WTC11 (cell line): ENCODE measurements at regions not wholly inside any gene's neighbourhood (a gene's known extent, or its start where the extent isn't known, plus 50 kb on each side); places are given as distances from the start of the nearest gene placed in this dataset.

Source experiments
- ATAC-seq: fragments of 200-7000 bp; cut with Tn5 transposase; 2 replicates; pipeline ENCODE4 v1.10.0; 2021; ENCODE audit warnings: mild to moderate bottlenecking, moderate library complexity
- CTCF ChIA-PET: fragments of 300-600 bp; sonication (Branson Sonifier 250); formaldehyde crosslinking; loops from one replicate; lab custom pipeline; 2021; ENCODE audit warnings: antibody characterized with exemption; lab: Charles Lee
- POLR2A ChIA-PET: fragments of 350-600 bp; sonication (Branson Sonifier 250); formaldehyde crosslinking; loops from one replicate; lab custom pipeline; 2021; ENCODE audit warnings: antibody characterized with exemption; lab: Charles Lee
- DNase-seq: peaks from one replicate; pipeline ENCODE4 v3.0.0; 2021; ENCODE audit warnings: low spot score
- H3K27ac Mint-ChIP-seq: 2 replicates; pipeline ENCODE4 v1.8.0; 2021; ENCODE audit warnings: mixed read lengths
- H3K27me3 Mint-ChIP-seq: 2 replicates; pipeline ENCODE4 v1.8.0; 2021; ENCODE audit warnings: low read depth, mild to moderate bottlenecking, moderate library complexity, mixed read lengths
- H3K36me3 Mint-ChIP-seq: 2 replicates; pipeline ENCODE4 v1.8.0; 2021; ENCODE audit warnings: mixed read lengths
- H3K4me1 Mint-ChIP-seq: 2 replicates; pipeline ENCODE4 v1.8.0; 2022; ENCODE audit warnings: mixed read lengths
- H3K4me3 Mint-ChIP-seq: 2 replicates; pipeline ENCODE4 v1.8.0; 2021; ENCODE audit warnings: mild to moderate bottlenecking, moderate library complexity, mixed read lengths
- H3K9me3 Mint-ChIP-seq: 2 replicates; pipeline ENCODE4 v1.8.0; 2021; ENCODE audit warnings: mixed read lengths
- ATF3 ChIP-seq: sonication (generic); formaldehyde crosslinking; conservative IDR thresholded peaks from 2 replicates; pipeline ENCODE4 v1.8.1; 2022; ENCODE audit warnings: mild to moderate bottlenecking, missing genetic modification reagents
- ATF6 ChIP-seq: sonication (generic); formaldehyde crosslinking; IDR thresholded peaks from 2 replicates; pipeline ENCODE4 v1.8.1; 2023; ENCODE audit warnings: mild to moderate bottlenecking, missing genetic modification reagents
- CBFB ChIP-seq: sonication (generic); formaldehyde crosslinking; IDR thresholded peaks from 2 replicates; pipeline ENCODE4 v1.8.1; 2022; ENCODE audit warnings: mild to moderate bottlenecking, low read depth, missing genetic modification reagents
- E2F4 ChIP-seq: sonication (generic); formaldehyde crosslinking; IDR thresholded peaks from 2 replicates; pipeline ENCODE4 v1.8.1; 2022; ENCODE audit warnings: low read depth, mild to moderate bottlenecking, moderate library complexity, missing genetic modification reagents, borderline replicate concordance
- EMX1 ChIP-seq: fragments of 250-450 bp; sonication (Bioruptor Pico); IDR thresholded peaks from 2 replicates; pipeline ENCODE4 v1.8.0; 2021; ENCODE audit warnings: mild to moderate bottlenecking
- FOXJ3 ChIP-seq: sonication (generic); formaldehyde crosslinking; IDR thresholded peaks from 2 replicates; pipeline ENCODE4 v1.9.0; 2021; ENCODE audit warnings: missing genetic modification reagents, mild to moderate bottlenecking, borderline replicate concordance
- FOXP4 ChIP-seq: sonication (generic); formaldehyde crosslinking; IDR thresholded peaks from 2 replicates; pipeline ENCODE4 v1.8.0; 2022; ENCODE audit warnings: mild to moderate bottlenecking, missing genetic modification reagents
- HMGA2 ChIP-seq: fragments of 250-450 bp; sonication (Bioruptor Pico); IDR thresholded peaks from 2 replicates; pipeline ENCODE4 v1.4.0; 2021; ENCODE audit warnings: mild to moderate bottlenecking, moderate library complexity
- KAT7 ChIP-seq: sonication (generic); formaldehyde crosslinking; IDR thresholded peaks from 2 replicates; pipeline ENCODE4 v1.8.1; 2023; ENCODE audit warnings: missing genetic modification reagents, mild to moderate bottlenecking, borderline replicate concordance
- NFATC4 ChIP-seq: fragments of 250-450 bp; sonication (Bioruptor Pico); IDR thresholded peaks from 2 replicates; pipeline ENCODE4 v1.9.0; 2021; ENCODE audit warnings: mild to moderate bottlenecking
- PRDM15 ChIP-seq: sonication (generic); formaldehyde crosslinking; IDR thresholded peaks from 2 replicates; pipeline ENCODE4 v1.8.0; 2022; ENCODE audit warnings: missing genetic modification reagents
- RORB ChIP-seq: fragments of 250-450 bp; sonication (Bioruptor Pico); IDR thresholded peaks from 2 replicates; pipeline ENCODE4 v1.9.0; 2021; ENCODE audit warnings: mild to moderate bottlenecking
- SP1 ChIP-seq: sonication (generic); formaldehyde crosslinking; conservative IDR thresholded peaks from 2 replicates; pipeline ENCODE4 v1.8.1; 2022; ENCODE audit warnings: missing genetic modification reagents
- TCF7 ChIP-seq: sonication (generic); formaldehyde crosslinking; IDR thresholded peaks from 2 replicates; pipeline ENCODE4 v1.8.0; 2022; ENCODE audit warnings: mild to moderate bottlenecking, low read depth, missing genetic modification reagents, moderate library complexity
- TEAD4 ChIP-seq: sonication (generic); formaldehyde crosslinking; IDR thresholded peaks from 2 replicates; pipeline ENCODE4 v1.8.0; 2022; ENCODE audit warnings: mild to moderate bottlenecking, missing genetic modification reagents
- ZNF219 ChIP-seq: sonication (generic); formaldehyde crosslinking; IDR thresholded peaks from 2 replicates; pipeline ENCODE4 v1.8.0; 2023; ENCODE audit warnings: missing genetic modification reagents, mild to moderate bottlenecking, borderline replicate concordance
- ZNF317 ChIP-seq: sonication (generic); formaldehyde crosslinking; IDR thresholded peaks from 2 replicates; pipeline ENCODE4 v1.8.1; 2023; ENCODE audit warnings: low read depth, mild to moderate bottlenecking, moderate library complexity, missing genetic modification reagents, borderline replicate concordance
- ZNF671 ChIP-seq: fragments of 250-450 bp; sonication (Bioruptor Pico); IDR thresholded peaks from 2 replicates; pipeline ENCODE4 v1.8.0; 2021; ENCODE audit warnings: mild to moderate bottlenecking
- TF ChIP-seq, protein P1 (sequence below): fragments of 250-450 bp; sonication (Bioruptor Pico); IDR thresholded peaks from 2 replicates; pipeline ENCODE4 v1.9.0; 2021; ENCODE audit warnings: moderate library complexity, mild to moderate bottlenecking, inconsistent platforms, borderline replicate concordance
- TF ChIP-seq, protein P2 (sequence below): sonication (generic); formaldehyde crosslinking; IDR thresholded peaks from 2 replicates; pipeline ENCODE4 v1.8.0; 2022; ENCODE audit warnings: mild to moderate bottlenecking, missing genetic modification reagents
- TF ChIP-seq, protein P3 (sequence below): sonication (generic); formaldehyde crosslinking; IDR thresholded peaks from 2 replicates; pipeline ENCODE4 v1.8.1; 2022; ENCODE audit warnings: missing genetic modification reagents, borderline replicate concordance

GRCh38 chr18:25425024-25425423 is 73.1 kb upstream of the ZNF521 start:
- Mint-ChIP-seq H3K9me3 (peaks cover 9% of the 10 kb centered on the region), H3K27me3 (no peaks in the 10 kb centered on the region; the same call in 1 of the 2 replicates), H3K4me3 (no peak overlapping the region), H3K27ac (no peak overlapping the region), H3K4me1 (peaks cover 13% of the 10 kb centered on the region), H3K36me3 (no peaks in the 10 kb centered on the region; the same call in 1 of the 2 replicates)
- CTCF ChIA-PET: no interaction called here
- DNase-seq (no peak), ATAC-seq (no peak)
- TF ChIP-seq ATF6 (CRISPR knock-in tag) (no peak), PRDM15 (CRISPR knock-in tag) (no peak), ZNF219 (CRISPR knock-in tag) (no peak), E2F4 (no peak), ZNF671 (CRISPR knock-in tag) (no peak), EMX1 (CRISPR knock-in tag) (no peak)
- POLR2A ChIA-PET: no interaction called here

GRCh38 chr18:25423760-25424159 is 71.8 kb upstream of the ZNF521 start:
- ChIA-PET CTCF (no interaction called here), POLR2A (no interaction called here)
- ATAC-seq (no peak), DNase-seq (no peak)
- H3K4me3 Mint-ChIP-seq: no peak overlapping the region
- TF ChIP-seq FOXJ3 (CRISPR knock-in tag) (no peak), ZNF317 (CRISPR knock-in tag) (no peak), FOXP4 (CRISPR knock-in tag) (no peak), HMGA2 (CRISPR knock-in tag) (no peak), NFATC4 (no peak), SP1 (CRISPR knock-in tag) (no peak)
- TF ChIP-seq, protein P1, sequence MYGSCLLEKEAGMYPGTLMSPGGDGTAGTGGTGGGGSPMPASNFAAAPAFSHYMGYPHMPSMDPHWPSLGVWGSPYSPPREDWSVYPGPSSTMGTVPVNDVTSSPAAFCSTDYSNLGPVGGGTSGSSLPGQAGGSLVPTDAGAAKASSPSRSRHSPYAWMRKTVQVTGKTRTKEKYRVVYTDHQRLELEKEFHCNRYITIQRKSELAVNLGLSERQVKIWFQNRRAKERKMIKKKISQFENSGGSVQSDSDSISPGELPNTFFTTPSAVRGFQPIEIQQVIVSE (CRISPR knock-in tag): no peak
- no peaks in the 10 kb centered on the region; the same call in 1 of the 2 replicates for H3K36me3 Mint-ChIP-seq
- no peaks in the 10 kb centered on the region; the same call in 1 of the 2 replicates for H3K27me3 Mint-ChIP-seq
- peaks cover 13% of the 10 kb centered on the region for H3K4me1 Mint-ChIP-seq
- no peak overlapping the region for H3K27ac Mint-ChIP-seq
- H3K9me3 Mint-ChIP-seq: peaks cover 9% of the 10 kb centered on the region

GRCh38 chr18:25423267-25423666 is 71.3 kb upstream of the ZNF521 start:
- ATAC-seq (no peak), DNase-seq (no peak)
- no peaks in the 10 kb centered on the region; the same call in 1 of the 2 replicates for H3K27me3 Mint-ChIP-seq
- peaks cover 13% of the 10 kb centered on the region for H3K4me1 Mint-ChIP-seq
- H3K27ac Mint-ChIP-seq: no peak overlapping the region
- H3K36me3 Mint-ChIP-seq: no peaks in the 10 kb centered on the region; the same call in 1 of the 2 replicates
- no peak overlapping the region for H3K4me3 Mint-ChIP-seq
- ChIA-PET CTCF (no interaction called here), POLR2A (no interaction called here)
- peaks cover 9% of the 10 kb centered on the region for H3K9me3 Mint-ChIP-seq
- TF ChIP-seq CBFB: no peak
- TF ChIP-seq KAT7 (CRISPR knock-in tag): no peak
- TF ChIP-seq TEAD4: no peak
- TF ChIP-seq RORB (CRISPR knock-in tag): no peak
- TF ChIP-seq, protein P2, sequence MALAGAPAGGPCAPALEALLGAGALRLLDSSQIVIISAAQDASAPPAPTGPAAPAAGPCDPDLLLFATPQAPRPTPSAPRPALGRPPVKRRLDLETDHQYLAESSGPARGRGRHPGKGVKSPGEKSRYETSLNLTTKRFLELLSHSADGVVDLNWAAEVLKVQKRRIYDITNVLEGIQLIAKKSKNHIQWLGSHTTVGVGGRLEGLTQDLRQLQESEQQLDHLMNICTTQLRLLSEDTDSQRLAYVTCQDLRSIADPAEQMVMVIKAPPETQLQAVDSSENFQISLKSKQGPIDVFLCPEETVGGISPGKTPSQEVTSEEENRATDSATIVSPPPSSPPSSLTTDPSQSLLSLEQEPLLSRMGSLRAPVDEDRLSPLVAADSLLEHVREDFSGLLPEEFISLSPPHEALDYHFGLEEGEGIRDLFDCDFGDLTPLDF: no peak
- TF ChIP-seq TCF7: no peak
- TF ChIP-seq, protein P3, sequence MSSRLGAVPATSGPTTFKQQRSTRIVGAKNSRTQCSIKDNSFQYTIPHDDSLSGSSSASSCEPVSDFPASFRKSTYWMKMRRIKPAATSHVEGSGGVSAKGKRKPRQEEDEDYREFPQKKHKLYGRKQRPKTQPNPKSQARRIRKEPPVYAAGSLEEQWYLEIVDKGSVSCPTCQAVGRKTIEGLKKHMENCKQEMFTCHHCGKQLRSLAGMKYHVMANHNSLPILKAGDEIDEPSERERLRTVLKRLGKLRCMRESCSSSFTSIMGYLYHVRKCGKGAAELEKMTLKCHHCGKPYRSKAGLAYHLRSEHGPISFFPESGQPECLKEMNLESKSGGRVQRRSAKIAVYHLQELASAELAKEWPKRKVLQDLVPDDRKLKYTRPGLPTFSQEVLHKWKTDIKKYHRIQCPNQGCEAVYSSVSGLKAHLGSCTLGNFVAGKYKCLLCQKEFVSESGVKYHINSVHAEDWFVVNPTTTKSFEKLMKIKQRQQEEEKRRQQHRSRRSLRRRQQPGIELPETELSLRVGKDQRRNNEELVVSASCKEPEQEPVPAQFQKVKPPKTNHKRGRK (CRISPR knock-in tag): no peak
- TF ChIP-seq ATF3 (CRISPR knock-in tag): no peak
